H1 (cell line): ENCODE measurements at regions not wholly inside any gene's neighbourhood (a gene's known extent, or its start where the extent isn't known, plus 50 kb on each side); places are given as distances from the start of the nearest gene placed in this dataset.
A peak's percentile ranks its signal among the peaks of the same experiment; 100 is the strongest.
"Not testable (repeated sequence)": the region's sequence is repeated elsewhere in the genome, so short reads cannot be mapped to it uniquely, and the experiment has no call there.

ENCODE experiments used
- CTCF ChIA-PET: fragments of 300-600 bp; sonication (Branson Sonifier 250); formaldehyde crosslinking; loops from one replicate; lab custom pipeline; 2021; ENCODE audit not compliant: partially characterized antibody; lab: Charles Lee
- POLR2A ChIA-PET: fragments of 300-600 bp; sonication (Branson Sonifier 250); formaldehyde crosslinking; loops from one replicate; lab custom pipeline; 2021; ENCODE audit warnings: inconsistent platforms; ENCODE audit not compliant: partially characterized antibody; lab: Charles Lee
- DNase-seq, 2 experiments: peaks; one replicate each; pipeline versions ENCODE4 v3.0.0 to v3.0.0-alpha.2; 2010 to 2022; ENCODE audit warnings: low spot score in 2 of 2, low read depth in 1 of 2, mixed read lengths in 1 of 2
- FAIRE-seq: peaks from 2 replicates; lab custom pipeline; 2011; peaks lifted over from hg19 to GRCh38; lab: Jason Lieb, UNC
- H2AFZ ChIP-seq: 2 replicates; pipeline ENCODE4 v1.8.1; 2012; ENCODE audit warnings: low read length, inconsistent platforms
- H2AK5ac ChIP-seq: 2 replicates; pipeline ENCODE4 v1.6.1; 2013; ENCODE audit warnings: low read depth, low read length
- H2BK120ac ChIP-seq: replicated peaks from 2 replicates; pipeline ENCODE3; 2013; ENCODE audit warnings: low read depth, low read length, inconsistent platforms
- H2BK12ac ChIP-seq: 2 replicates; pipeline ENCODE4 v1.6.1; 2013; ENCODE audit warnings: low read depth, low read length
- H2BK15ac ChIP-seq: 2 replicates; pipeline ENCODE4 v1.6.1; 2013; ENCODE audit warnings: low read length
- H2BK20ac ChIP-seq: 2 replicates; pipeline ENCODE4 v1.6.1; 2013; ENCODE audit warnings: low read length
- H2BK5ac ChIP-seq: 2 replicates; pipeline ENCODE4 v1.6.1; 2013; ENCODE audit warnings: low read depth, low read length
- H3K14ac ChIP-seq: 2 replicates; pipeline ENCODE4 v1.6.1; 2013; ENCODE audit warnings: inconsistent platforms; ENCODE audit not compliant: insufficient read length
- H3K18ac ChIP-seq: 2 replicates; pipeline ENCODE4 v1.6.1; 2013; ENCODE audit warnings: low read length; ENCODE audit errors: extremely low read depth
- H3K23ac ChIP-seq: 2 replicates; pipeline ENCODE4 v1.6.1; 2013; ENCODE audit warnings: inconsistent platforms; ENCODE audit not compliant: insufficient read length
- H3K23me2 ChIP-seq: 2 replicates; pipeline ENCODE4 v1.6.1; 2013; ENCODE audit warnings: low read depth, low read length
- H3K27ac ChIP-seq: 2 replicates; pipeline ENCODE4 v1.6.1; 2011; ENCODE audit warnings: low read depth, low read length, inconsistent platforms
- H3K27me3 ChIP-seq, 4 experiments: replicated peaks in 1 of 4; 1 replicate in 1 of 4; 2 replicates in 3 of 4; pipeline versions ENCODE4 v1.6.1 to v1.8.1; 2011 to 2013; ENCODE audit warnings: low read length in 3 of 4, mild to moderate bottlenecking in 3 of 4, inconsistent platforms in 2 of 4, mixed read lengths in 2 of 4, moderate library complexity in 1 of 4; ENCODE audit not compliant: control insufficient read depth in 3 of 4, insufficient read depth in 3 of 4; ENCODE audit errors: extremely low read depth in 1 of 4
- H3K36me3 ChIP-seq, 4 experiments: 2 replicates each; pipeline versions ENCODE4 v1.6.1 to v1.8.1; 2011 to 2013; ENCODE audit warnings: mild to moderate bottlenecking in 4 of 4, low read length in 3 of 4, moderate library complexity in 2 of 4, control low read depth in 1 of 4, inconsistent platforms in 1 of 4; ENCODE audit not compliant: insufficient read depth in 4 of 4, control insufficient read depth in 2 of 4
- H3K4ac ChIP-seq: replicated peaks from 2 replicates; pipeline ENCODE3; 2013; ENCODE audit warnings: low read length, low read depth, mixed read lengths, inconsistent platforms; ENCODE audit not compliant: insufficient read length
- H3K4me1 ChIP-seq, 4 experiments: replicated peaks in 1 of 4; 1 replicate in 1 of 4; 2 replicates in 3 of 4; pipeline versions ENCODE4 v1.6.1 to v1.8.1; 2011 to 2013; ENCODE audit warnings: low read length in 3 of 4, inconsistent platforms in 2 of 4, mixed read lengths in 1 of 4; ENCODE audit not compliant: insufficient read depth in 4 of 4, control insufficient read depth in 3 of 4
- H3K4me2 ChIP-seq, 2 experiments: 2 replicates each; pipeline versions ENCODE4 v1.6.1 to v1.8.1; 2011 to 2013; ENCODE audit warnings: low read depth in 2 of 2, low read length in 2 of 2, control low read depth in 1 of 2, inconsistent platforms in 1 of 2, mild to moderate bottlenecking in 1 of 2; ENCODE audit not compliant: insufficient read depth in 1 of 2
- H3K4me3 ChIP-seq, 4 experiments: fragments of 200-600, 300-600 bp in 1 of 4; sonication (generic), shearing (Covaris generic), sonication (Bioruptor Twin) in 1 of 4; 2 replicates each; pipeline versions ENCODE4 v1.5.1 to v1.8.1; 2011 to 2016; ENCODE audit warnings: low read length in 4 of 4, low read depth in 3 of 4, control low read depth in 2 of 4, inconsistent platforms in 2 of 4, mild to moderate bottlenecking in 2 of 4, mixed read lengths in 1 of 4, moderate library complexity in 1 of 4; ENCODE audit not compliant: insufficient read depth in 2 of 4; ENCODE audit errors: extremely low read depth in 1 of 4
- H3K56ac ChIP-seq: replicated peaks from 2 replicates; pipeline ENCODE3; 2013; ENCODE audit warnings: low read depth, mild to moderate bottlenecking, mixed read lengths, low read length, inconsistent platforms; ENCODE audit not compliant: insufficient read length
- H3K79me1 ChIP-seq: 2 replicates; pipeline ENCODE4 v1.6.1; 2013; ENCODE audit warnings: low read depth, low read length, control low read depth
- H3K79me2 ChIP-seq, 2 experiments: 2 replicates each; pipeline versions ENCODE4 v1.6.1 to v1.8.1; 2012 to 2013; ENCODE audit warnings: low read length in 2 of 2, mild to moderate bottlenecking in 2 of 2, inconsistent platforms in 1 of 2; ENCODE audit not compliant: insufficient read depth in 2 of 2, control insufficient read depth in 1 of 2
- H3K9ac ChIP-seq, 4 experiments: replicated peaks in 1 of 4; 1 replicate in 1 of 4; 2 replicates in 3 of 4; pipeline versions ENCODE4 v1.6.1 to v1.8.1; 2011 to 2013; ENCODE audit warnings: low read depth in 3 of 4, low read length in 3 of 4, control low read depth in 2 of 4, mild to moderate bottlenecking in 2 of 4, moderate library complexity in 2 of 4, inconsistent platforms in 1 of 4; ENCODE audit errors: extremely low read depth in 1 of 4
- H3K9me3 ChIP-seq, 2 experiments: 2 replicates each; pipeline versions ENCODE4 v1.6.1 to v1.8.1; 2012 to 2013; ENCODE audit warnings: mild to moderate bottlenecking in 2 of 2, moderate library complexity in 2 of 2, control low read depth in 1 of 2, inconsistent platforms in 1 of 2, low read depth in 1 of 2, low read length in 1 of 2, mixed read lengths in 1 of 2; ENCODE audit not compliant: insufficient read depth in 2 of 2
- H4K20me1 ChIP-seq, 2 experiments: replicated peaks in 1 of 2; 2 replicates each; pipeline versions ENCODE3 to v1.8.1; 2011 to 2013; ENCODE audit warnings: inconsistent platforms in 2 of 2, low read length in 2 of 2, mild to moderate bottlenecking in 1 of 2; ENCODE audit not compliant: insufficient read depth in 2 of 2, control insufficient read depth in 1 of 2
- H4K5ac ChIP-seq: 2 replicates; pipeline ENCODE4 v1.6.1; 2013; ENCODE audit warnings: low read length, low read depth, mixed read lengths, inconsistent platforms; ENCODE audit not compliant: insufficient read length
- H4K8ac ChIP-seq: 2 replicates; pipeline ENCODE4 v1.8.0; 2013; ENCODE audit warnings: mild to moderate bottlenecking, moderate library complexity, low read length, inconsistent platforms; ENCODE audit not compliant: insufficient read depth; ENCODE audit errors: extremely low read depth
- H4K91ac ChIP-seq: replicated peaks from 2 replicates; pipeline ENCODE3; 2013; ENCODE audit warnings: low read length, mixed read lengths, inconsistent platforms; ENCODE audit not compliant: insufficient read length
- CEBPB ChIP-seq: IDR thresholded peaks from 2 replicates; pipeline ENCODE4 v1.6.1; 2012; ENCODE audit warnings: low read depth, low read length
- SIX5 ChIP-seq: IDR thresholded peaks from 2 replicates; pipeline ENCODE4 v1.6.1; 2011; ENCODE audit warnings: mild to moderate bottlenecking, low read depth, low read length
- TCF12 ChIP-seq: IDR thresholded peaks from 2 replicates; pipeline ENCODE4 v1.6.1; 2011; ENCODE audit warnings: low read depth, mild to moderate bottlenecking, low read length
- WGBS, 2 experiments: shearing (Covaris generic) in 1 of 2; methylation state at CpG; one replicate each; pipeline versions ENCODE4 v1.1.6 to v1.1.7; 2013 to 2015; ENCODE audit warnings: low lambda C conversion rate in 2 of 2, mixed read lengths in 2 of 2, inconsistent platforms in 1 of 2, low coverage in 1 of 2, missing lambda C conversion rate in 1 of 2; ENCODE audit not compliant: insufficient replicate concordance in 2 of 2, insufficient coverage in 1 of 2, insufficient read length in 1 of 2; ENCODE audit errors: extremely low coverage in 1 of 2, missing lambda C conversion rate in 1 of 2; 5-methylcytosine and 5-hydroxymethylcytosine counted together

DNA sequence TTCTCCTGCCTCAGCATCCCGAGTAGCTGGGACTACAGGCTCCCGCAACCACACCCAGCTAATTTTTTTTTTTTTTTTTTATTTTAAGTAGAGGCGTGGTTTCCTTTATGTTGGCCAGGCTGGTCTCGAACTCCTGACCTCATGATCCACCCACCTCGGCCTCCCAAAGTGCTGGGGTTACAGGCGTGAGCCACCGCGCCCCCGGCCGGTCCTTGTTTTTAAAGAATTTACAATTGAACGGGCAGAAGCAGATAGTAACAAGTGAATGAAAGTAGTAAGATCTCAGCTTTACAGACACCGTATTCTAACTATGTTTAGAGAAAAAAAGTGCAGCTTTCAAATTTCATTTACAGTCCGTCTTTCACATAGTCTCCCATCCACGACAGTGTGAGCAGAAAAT lies 112.5 kb upstream of the VWC2 start:
- Histone ChIP-seq H4K20me1 (no peaks in the 10 kb centered on the region), H4K91ac (no peak overlapping the region), H3K23ac (no peak overlapping the region), H3K27ac (no peak overlapping the region), H3K4me3 (no peak overlapping the region), H2BK20ac (no peak overlapping the region), H3K4me2 (no peak overlapping the region), H2BK120ac (no peak overlapping the region), H2BK15ac (no peak overlapping the region), H2BK12ac (no peak overlapping the region), H2BK5ac (no peak overlapping the region), H3K4ac (no peak overlapping the region), H3K23me2 (no peaks in the 10 kb centered on the region; the same call in 1 of the 2 replicates), H2AK5ac (no peak overlapping the region), H3K4me1 (no peaks in the 10 kb centered on the region), H3K79me2 (no peaks in the 10 kb centered on the region), H3K36me3 (no peaks in the 10 kb centered on the region), H3K56ac (no peak overlapping the region), H3K27me3 (no peaks in the 10 kb centered on the region), H3K14ac (no peak overlapping the region), H3K18ac (no peak overlapping the region), H4K8ac (no peak overlapping the region), H3K9ac (no peak overlapping the region), H4K5ac (no peak overlapping the region), H3K9me3 (no peaks in the 10 kb centered on the region), H2AFZ (no peak overlapping the region), H3K79me1 (no peaks in the 10 kb centered on the region)
- TF ChIP-seq CEBPB = no peak
- no peak for TF ChIP-seq SIX5
- TF ChIP-seq TCF12 = no peak
- FAIRE-seq = no peak
- CTCF ChIA-PET = interaction anchor here (1.5 kb wide), 1 partner anchor 17 kb away, joined by 5 read pairs; no protein-coding TSS in a partner anchor
- 92% methylated on average over 14 of the region's 14 CpGs; no CpG with 5 or more reads in 1 of the 2 experiments for WGBS, 2 experiments
- POLR2A ChIA-PET = no interaction called here
- no peak for DNase-seq

DNA sequence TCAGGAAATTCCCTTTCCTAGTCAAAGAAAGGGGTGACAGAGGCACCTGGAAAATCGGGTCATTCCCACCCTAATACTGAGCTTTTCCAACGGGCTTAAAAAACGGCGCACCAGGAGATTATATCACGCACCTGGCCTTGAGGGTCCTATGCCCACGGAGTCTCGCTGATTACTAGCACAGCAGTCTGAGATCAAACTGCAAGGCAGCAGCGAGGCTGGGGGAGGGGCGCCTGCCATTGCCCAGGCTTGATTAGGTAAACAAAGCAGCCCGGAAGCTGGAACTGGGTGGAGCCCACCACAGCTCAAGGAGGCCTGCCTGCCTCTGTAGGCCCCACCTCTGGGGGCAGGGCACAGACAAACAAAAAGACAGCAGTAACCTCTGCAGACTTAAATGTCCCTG lies 107.5 kb upstream of the VWC2 start:
- H2AK5ac ChIP-seq, H3K27ac ChIP-seq, H2BK20ac ChIP-seq, H3K4me1 ChIP-seq, H3K4me2 ChIP-seq, H2AFZ ChIP-seq, H2BK120ac ChIP-seq, H3K9me3 ChIP-seq, H3K56ac ChIP-seq, H3K23me2 ChIP-seq, H3K4me3 ChIP-seq, H3K79me2 ChIP-seq, H3K23ac ChIP-seq, FAIRE-seq, H3K18ac ChIP-seq, H3K4ac ChIP-seq, H2BK12ac ChIP-seq, H3K9ac ChIP-seq, H2BK15ac ChIP-seq, POLR2A ChIA-PET, H3K27me3 ChIP-seq, CTCF ChIA-PET, H4K8ac ChIP-seq, H3K14ac ChIP-seq, H3K36me3 ChIP-seq, H4K5ac ChIP-seq, H3K79me1 ChIP-seq, H4K91ac ChIP-seq, H4K20me1 ChIP-seq: not testable (repeated sequence)
- 89% methylated on average over 9 of the region's 10 CpGs; no CpG with 5 or more reads in 1 of the 2 experiments for WGBS, 2 experiments
- H2BK5ac ChIP-seq = peak overlapping the region; percentile 71; the same call in 1 of the 2 replicates
- DNase-seq = peak in 1 of 2 experiments; percentile 51
